ENCODE measurements at regions not wholly inside any gene's neighbourhood (a gene's known extent, or its start where the extent isn't known, plus 50 kb on each side); places are given as distances from the start of the nearest gene placed in this dataset.

DNA sequence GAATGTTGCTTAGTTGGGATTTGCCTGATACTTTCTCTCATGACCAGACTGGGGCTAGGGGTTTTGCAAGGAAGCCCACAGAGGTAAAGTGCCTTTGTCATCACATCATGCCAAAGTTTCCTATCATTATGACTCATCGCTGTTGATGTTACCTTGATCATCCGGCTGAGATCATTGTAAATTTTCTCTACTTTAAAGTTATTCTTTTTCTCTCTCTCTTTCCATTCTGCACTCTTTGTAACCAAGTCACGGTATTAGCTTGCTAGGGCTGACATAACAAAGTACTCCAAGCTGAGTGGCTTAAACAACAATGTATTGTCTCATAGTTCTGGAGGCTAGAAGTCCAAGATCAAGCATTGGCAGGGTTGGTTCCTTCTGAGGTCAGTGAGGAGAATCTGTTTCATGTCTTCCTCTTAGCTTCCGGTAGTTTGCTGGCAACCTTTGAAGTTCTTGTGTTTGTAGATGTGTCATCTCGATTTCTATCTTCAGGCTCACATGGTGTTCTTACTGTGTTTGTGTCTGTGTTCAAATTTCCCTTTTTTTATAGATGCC, 113.0 kb downstream of the DTHD1 start:
- DNase-seq, result peak; percentile 71

GRCh38 chr4:36399762-36400353, 118.4 kb downstream of the DTHD1 start:
- DNase-seq, result peak; percentile 63

DNA sequence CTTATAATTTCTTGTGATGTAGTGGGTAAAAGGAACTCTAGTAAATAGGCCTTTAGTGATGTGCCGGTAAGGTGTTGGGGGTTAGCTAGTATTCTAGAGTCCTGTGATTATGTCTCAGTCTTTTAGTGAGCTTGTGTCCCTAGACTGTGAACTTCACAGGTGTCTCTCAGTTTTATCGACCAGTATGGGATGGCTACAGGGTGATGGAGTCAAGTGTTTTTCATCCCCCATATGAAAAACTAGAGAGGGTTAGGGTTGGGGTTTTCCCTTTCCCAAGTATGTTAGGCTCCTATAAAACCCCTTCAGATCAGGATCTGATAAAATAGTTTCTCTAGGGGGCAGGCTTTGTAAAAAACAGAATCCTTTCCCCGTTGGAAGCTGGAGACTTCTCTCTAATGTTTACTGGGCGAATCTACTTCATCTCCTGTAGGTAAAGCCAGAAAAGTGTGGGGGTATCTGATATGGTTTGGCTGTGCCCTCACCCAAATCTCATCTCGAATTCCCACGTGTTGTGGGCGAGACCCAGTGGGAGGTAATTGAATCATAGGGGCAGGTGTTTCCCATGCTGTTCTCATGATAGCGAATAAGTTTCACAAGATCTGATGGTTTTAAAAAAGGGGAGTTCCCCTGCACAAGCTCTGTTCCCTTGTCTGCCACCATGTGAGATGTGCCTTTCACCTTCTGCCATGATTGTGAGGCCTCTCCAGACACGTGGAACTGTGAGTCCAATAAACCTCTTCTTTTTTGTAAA, 120.8 kb downstream of the DTHD1 start:
- DNase-seq, result no peak

- no peak for DNase-seq
Observed at GRCh38 chr4:36411338-36411737, 129.9 kb downstream of the DTHD1 start.

- DNase-seq, result no peak
Observed at GRCh38 chr4:36414248-36414647, 132.8 kb downstream of the DTHD1 start.

DNA sequence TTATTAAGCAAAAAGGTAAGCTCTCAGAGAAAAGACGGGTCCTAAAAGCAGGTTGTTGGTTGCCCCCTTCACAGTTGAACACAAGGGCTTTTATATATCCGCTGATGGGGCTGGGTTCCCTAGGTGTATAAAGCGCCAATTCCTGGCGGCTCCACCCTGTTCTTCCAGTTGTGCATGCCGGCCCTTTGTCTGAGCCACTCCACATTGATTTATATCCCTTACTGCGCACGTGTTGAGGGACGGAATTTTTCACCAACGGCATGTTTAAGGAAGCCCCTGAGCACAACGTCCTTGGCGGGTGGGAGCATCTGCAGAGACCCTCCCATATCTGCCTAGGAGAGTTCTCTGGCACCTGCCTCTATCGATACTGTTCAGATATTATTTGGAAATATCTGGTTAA, 135.7 kb downstream of the DTHD1 start:
- no peak for DNase-seq

- DNase-seq, result no peak
Observed at GRCh38 chr4:36420111-36420679, 138.8 kb downstream of the DTHD1 start.

GRCh38 chr4:36422607-36423006, 141.2 kb downstream of the DTHD1 start:
- DNase-seq, result no peak

DNA sequence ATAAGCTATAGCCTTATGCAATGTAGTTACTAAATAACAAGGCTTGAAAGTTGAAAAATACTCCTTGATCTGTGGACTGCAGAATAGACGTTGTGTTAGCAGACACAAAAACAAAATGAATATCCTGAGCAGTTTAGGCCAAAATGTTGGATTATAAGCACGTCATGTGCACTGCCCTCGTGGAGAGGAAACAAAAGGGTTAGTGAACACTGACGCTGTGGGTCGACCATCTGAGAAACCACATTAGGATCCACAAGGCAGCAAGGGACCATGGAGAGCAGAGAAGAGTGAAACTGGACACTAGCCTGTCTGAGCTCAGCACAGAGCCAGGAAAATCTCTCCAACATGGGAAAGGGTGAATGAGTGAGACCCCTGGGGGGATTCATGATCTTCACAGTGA, 145.3 kb downstream of the DTHD1 start:
- no peak for DNase-seq

DNA sequence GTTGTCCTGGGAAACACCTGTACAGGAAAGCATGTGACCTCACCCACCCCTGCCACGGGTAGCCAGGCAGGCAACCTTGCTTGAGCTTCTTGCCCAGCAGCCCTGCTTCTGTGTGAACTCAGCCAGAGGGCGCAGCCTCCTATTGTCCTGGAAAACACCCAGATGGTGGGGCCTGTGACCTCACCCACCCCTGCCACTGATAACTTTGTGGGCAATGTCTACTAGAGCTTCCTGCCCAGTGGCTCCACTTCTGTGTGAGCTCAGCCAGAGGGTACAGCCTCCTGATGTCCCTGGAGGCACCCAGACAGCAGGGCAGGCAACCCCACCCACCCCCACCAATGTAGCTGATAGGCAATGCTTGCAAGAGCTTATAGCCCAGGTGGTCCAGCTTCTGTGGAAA, 146.3 kb downstream of the DTHD1 start:
- no peak for DNase-seq

GRCh38 chr4:36432586-36432985, 151.2 kb downstream of the DTHD1 start:
- no peak for DNase-seq

DNA sequence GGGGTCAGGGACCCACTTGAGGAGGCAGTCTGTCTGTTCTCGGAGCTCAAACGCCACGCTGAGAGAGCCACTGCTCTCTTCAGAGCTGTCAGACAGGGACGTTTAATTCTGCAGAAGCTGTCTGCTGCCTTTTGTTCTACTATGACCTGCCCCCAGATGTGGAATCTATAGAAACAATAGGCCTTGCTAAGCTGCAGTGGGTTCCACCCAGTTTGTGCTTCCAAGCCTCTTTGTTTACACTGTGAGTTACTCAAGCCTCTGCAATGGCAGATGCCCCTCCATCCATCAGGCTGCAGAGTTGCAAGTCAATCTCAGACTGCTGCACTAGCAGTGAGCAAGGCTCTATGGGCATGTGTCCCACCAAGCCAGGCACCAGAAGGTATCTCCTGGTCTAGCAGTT, 158.1 kb downstream of the DTHD1 start:
- DNase-seq, result no peak

GRCh38 chr4:36445480-36445879, 164.1 kb downstream of the DTHD1 start:
- no peak for DNase-seq

DNA sequence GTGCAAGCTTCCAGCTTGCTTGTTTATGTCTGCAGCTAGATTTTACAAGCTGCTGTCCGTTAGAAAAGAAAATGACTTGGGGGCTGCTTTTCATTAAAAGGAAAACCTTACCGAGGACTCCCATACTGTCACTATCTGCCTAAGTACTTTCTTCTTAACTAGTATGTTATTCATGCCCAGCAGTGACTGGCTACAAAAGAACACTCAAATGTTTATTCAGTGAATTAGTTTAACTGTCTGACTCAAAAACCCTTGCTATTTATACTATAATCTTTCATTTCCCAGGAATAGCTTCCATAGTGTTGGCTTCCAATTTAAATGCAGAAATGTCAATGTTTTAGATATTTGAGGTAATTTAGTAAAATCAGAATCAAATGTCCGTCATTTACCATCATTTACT, 164.9 kb downstream of the DTHD1 start:
- DNase-seq, result no peak

DNA sequence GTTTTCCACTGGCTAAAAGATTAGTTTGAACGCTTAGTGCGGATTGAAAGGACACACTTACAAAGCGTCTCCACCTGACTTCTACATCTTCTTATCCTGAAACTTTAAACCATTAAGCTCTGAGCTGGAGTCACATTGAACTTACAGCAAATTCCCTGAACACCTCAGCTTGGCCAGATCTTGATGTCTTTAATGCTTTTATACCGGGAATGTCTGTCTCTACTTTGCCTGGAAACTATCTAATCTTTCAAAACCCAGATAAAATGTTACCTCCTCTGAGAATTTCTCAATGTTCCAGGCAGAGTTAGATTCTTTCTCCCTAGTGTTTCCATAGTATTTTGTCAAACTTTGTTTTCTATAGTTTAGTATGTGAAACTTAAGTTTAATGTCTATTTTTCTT, 179.9 kb downstream of the DTHD1 start:
- DNase-seq, result no peak

DNA sequence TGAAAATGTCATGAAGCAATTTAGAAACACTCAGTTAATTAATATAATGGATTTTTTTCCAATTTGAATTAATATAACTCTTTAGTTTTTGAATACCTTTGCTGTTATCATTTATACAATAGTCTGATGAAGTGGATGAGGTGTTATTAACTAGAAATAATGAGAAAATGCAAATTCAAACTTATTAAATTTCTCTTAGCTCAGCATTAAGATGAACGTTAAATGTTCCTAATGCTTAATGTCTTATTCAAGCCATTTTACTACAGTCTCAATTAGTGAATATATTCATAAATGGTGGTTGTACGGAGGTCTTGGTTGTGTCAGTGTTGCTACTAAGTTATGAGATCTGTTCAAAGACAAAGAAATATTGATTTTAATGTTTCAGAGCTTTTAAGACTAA, 186.3 kb downstream of the DTHD1 start:
- DNase-seq, result no peak

- DNase-seq, result no peak
Observed at GRCh38 chr4:36471903-36472302, 190.5 kb downstream of the DTHD1 start.

- DNase-seq, result no peak
Observed at GRCh38 chr4:36476135-36476534, 194.7 kb downstream of the DTHD1 start.

DNA sequence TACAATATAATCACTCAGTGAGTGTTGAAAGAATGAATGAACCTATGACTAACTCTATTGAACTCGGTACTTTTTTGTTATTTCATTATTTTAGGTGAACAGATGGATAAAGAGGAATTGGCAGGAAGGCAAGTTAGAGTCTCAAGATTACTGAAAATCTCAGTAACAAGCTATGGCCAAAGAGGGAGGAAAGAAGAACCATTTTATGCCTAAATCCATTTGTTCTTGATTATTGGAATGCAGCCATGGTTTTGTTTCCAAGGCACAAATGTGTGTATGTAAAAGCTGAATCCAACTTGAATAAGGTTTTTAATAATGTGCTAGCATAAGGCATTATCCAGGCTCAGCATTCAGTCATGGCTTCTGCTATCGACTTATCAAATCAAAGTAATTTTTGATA, 196.4 kb downstream of the DTHD1 start:
- no peak for DNase-seq

DNA sequence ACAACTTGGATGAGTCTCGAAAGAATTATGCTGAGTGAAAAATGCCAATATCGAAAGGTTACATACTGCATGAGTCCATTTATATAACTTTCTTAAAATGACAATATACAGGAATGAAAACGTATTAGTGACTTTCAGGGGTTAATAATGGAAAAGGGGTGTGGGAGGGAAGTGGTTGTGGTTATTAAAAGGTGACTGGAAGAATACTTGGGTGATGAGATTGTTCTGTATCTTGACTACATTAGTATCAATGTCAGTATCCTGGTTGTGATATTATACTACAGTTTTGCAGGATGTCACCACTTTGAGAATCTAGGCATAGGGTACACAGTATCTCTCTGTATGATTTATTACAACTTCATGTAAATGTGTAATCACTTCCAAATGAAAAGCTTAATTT, 204.5 kb downstream of the DTHD1 start:
- DNase-seq, result no peak

DNA sequence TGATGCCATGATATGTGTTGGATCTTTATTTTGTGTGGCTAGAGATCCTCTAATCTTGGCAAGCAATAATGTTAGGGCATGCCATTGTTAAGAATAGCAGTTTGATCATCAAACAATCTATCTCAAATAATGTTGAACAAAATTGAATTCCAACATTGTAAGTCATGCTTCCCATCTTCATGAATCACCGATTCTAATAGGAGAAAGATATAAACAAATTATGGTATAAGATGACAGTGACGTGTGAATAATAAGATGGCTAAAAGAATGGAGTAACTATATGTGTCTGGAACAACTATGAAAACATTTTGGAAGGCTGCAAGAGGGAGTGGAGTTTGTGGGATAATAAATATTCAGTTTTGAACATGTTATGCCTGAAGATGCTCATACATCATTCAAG, 208.4 kb downstream of the DTHD1 start:
- no peak for DNase-seq

- DNase-seq, result no peak
Observed at GRCh38 chr4:36492041-36492440, 210.6 kb downstream of the DTHD1 start.

- DNase-seq, result no peak
Observed at GRCh38 chr4:36492590-36492989, 211.2 kb downstream of the DTHD1 start.

DNA sequence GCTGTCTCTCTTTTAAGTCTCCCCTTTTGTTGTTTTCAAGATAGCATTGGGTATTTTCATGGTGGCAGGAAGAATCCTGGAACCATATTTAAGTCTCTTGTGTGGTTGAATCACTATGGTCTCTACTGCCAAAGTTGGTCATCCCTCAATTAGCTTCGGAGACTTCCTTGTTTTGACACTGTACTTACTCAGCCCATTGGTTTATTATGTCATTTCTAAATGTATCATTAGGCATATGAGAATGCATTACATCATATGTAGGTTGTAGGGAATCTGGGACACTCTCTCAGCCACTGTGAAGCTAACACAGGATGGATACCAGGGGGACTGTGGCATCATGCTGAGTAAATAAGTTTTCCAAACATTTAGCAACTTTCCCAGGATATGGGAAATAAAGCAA, 211.8 kb downstream of the DTHD1 start:
- DNase-seq, result no peak
